GM12892 (cell line): ENCODE measurements at regions not wholly inside any gene's neighbourhood (a gene's known extent, or its start where the extent isn't known, plus 50 kb on each side); places are given as distances from the start of the nearest gene placed in this dataset.

Experiments
- DNase-seq: peaks from one replicate; pipeline ENCODE4 v3.0.0; 2011; ENCODE audit not compliant: insufficient read length
- FAIRE-seq: peaks from 2 replicates; lab custom pipeline; 2011; peaks lifted over from hg19 to GRCh38; lab: Jason Lieb, UNC
- POLR2A ChIP-seq: IDR thresholded peaks from 2 replicates; pipeline ENCODE4 v1.6.1; 2011; ENCODE audit warnings: low read depth, low read length, control low read depth
- POLR2AphosphoS5 ChIP-seq: IDR thresholded peaks from 2 replicates; pipeline ENCODE4 v1.6.1; 2011; ENCODE audit warnings: low read depth, low read length, control low read depth
- TAF1 ChIP-seq: IDR thresholded peaks from 2 replicates; pipeline ENCODE4 v1.6.1; 2011; ENCODE audit warnings: low read depth, mild to moderate bottlenecking, control low read depth, low read length, borderline replicate concordance

DNA sequence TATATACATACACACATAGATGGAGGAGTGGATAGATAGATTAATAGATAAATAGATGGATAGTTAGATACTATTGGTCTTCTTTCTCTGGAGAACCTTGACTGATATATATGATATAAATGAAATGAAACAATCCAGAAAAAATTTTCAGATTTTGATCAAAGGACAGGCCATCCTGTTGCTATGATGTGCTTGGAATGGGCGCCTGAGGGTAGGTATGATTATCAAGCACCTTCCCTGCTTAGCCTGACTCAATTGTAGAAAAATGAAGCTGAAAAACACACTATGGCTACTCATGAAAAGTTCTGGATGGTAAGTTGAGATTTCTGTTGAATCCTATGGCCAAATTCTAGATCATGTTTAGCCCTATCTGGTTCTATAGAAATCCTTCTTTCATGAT, 266.5 kb upstream of the KLF4 start:
- TF ChIP-seq POLR2A (no peak), POLR2AphosphoS5 (no peak), TAF1 (no peak)
- no peak for FAIRE-seq

DNA sequence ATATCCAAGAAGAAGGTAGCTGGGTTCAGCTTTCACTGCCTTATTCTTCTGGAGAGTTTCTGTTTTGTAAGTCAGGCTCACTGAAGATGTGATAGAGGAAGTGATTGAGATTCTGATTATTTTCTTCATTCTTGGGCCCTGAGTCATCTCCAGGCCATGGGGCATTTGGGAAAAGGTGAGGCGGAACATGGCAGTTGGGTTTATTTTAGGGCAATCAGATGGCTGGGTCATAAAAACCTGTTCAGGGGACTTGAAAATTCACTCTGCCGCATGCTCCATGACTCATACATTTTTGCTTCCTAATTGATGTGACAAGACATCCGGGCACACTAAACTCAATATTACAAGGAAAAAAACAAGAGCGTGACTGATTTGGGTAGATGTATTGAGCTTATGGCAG, 265.7 kb upstream of the KLF4 start:
- DNase-seq (no peak), FAIRE-seq (no peak)
- TF ChIP-seq TAF1 (no peak), POLR2A (no peak), POLR2AphosphoS5 (no peak)

More for the DNA sequence above, 266.5 kb upstream of the KLF4 start:
- DNase-seq, result no peak

GRCh38 chr9:107751567-107752210, 262.1 kb upstream of the KLF4 start:
- FAIRE-seq, result no peak
- TF ChIP-seq TAF1 (no peak), POLR2AphosphoS5 (no peak), POLR2A (no peak)

DNA sequence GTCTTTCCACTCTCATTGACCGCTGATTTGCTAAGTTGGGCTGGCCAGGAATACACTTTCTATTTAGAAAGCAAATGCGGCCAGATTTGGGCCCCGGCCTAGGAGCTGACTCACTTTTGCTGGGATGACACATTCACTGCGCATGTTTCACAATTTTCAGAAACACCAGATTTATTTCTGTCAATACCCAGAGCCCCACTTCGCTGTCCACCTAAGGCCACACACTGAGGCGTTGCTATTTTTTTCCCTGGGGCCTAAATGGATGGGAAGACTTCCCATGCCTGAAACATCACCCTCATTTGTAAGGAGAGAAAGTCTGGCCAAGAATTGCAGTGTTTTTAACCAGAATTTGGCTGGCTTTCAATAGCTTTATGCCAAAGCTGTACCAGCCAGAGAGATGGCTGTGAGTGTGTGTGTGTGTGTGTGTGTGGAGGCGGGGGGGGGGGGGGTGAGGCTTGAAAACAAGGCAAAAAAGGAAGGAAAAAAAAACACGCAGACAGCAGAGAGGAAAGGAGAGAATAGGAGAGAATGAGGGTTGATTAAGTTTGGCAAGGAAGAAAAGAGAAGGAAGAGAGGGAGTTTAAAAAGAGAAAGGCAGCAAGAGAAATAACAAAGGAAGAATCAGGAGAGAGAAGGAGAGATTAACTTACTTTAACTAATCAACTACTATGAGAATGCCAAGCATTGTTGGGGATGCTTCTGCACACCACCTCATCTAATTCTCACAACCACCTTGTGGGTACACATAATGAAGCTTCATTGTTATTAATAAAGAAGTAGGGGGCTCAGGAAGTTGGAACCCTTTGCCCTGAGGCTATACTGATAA, 261.4 kb upstream of the KLF4 start:
- DNase-seq (no peak), FAIRE-seq (no peak)
- TF ChIP-seq POLR2AphosphoS5 (no peak), TAF1 (no peak), POLR2A (no peak)

More at GRCh38 chr9:107751567-107752210, 262.1 kb upstream of the KLF4 start:
- no peak for DNase-seq

- FAIRE-seq (no peak), DNase-seq (no peak)
- TF ChIP-seq POLR2A, result no peak
- no peak for TF ChIP-seq TAF1
- TF ChIP-seq POLR2AphosphoS5, result no peak
Measured at GRCh38 chr9:107749787-107750444, 260.3 kb upstream of the KLF4 start.

GRCh38 chr9:107744873-107745272, 255.3 kb upstream of the KLF4 start:
- TF ChIP-seq TAF1 (no peak), POLR2AphosphoS5 (no peak), POLR2A (no peak)
- FAIRE-seq (no peak), DNase-seq (no peak)

DNA sequence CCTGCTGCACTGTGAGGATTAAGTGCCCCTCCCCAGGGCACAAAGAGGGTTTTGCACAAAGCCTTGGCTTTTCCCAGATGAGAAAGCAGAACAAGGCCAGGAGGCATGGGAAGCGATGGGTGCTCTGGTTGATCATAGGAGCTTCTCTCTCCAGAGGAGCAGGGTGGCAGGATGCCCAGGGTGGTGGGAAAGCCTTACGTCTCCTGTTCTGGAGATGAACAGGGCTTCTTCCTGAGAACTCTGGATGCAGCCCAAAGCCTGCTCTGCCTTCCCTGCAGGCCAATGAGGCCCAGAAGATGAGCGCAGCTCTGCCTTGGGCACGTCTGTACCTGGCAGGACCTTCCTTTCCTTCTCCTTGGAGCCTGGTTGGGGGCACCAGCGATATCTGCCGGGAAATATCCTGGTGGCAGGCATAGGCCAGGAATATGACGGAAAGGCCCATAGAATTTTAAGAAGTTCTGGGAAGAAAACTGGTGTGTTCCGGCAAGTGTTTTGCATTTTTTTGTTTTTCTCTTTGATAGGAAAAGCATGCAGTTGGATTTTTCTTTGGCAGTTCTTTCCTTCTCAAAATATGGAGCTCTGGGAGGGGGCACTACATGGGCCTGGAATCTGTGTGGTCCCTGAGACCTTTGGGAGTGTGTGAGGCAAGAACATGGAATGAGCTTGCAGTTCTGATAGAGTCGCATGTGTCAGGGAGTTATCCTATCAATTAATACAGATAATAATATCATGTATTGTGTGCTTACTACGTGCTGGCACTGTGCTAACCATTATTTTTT, 253.2 kb upstream of the KLF4 start:
- TF ChIP-seq TAF1, result no peak
- TF ChIP-seq POLR2A, result no peak
- TF ChIP-seq POLR2AphosphoS5, result no peak
- FAIRE-seq (no peak), DNase-seq (no peak)

GRCh38 chr9:107740088-107740980, 250.8 kb upstream of the KLF4 start:
- DNase-seq (no peak), FAIRE-seq (no peak)
- TF ChIP-seq POLR2A, result no peak
- TF ChIP-seq TAF1, result no peak
- no peak for TF ChIP-seq POLR2AphosphoS5

DNA sequence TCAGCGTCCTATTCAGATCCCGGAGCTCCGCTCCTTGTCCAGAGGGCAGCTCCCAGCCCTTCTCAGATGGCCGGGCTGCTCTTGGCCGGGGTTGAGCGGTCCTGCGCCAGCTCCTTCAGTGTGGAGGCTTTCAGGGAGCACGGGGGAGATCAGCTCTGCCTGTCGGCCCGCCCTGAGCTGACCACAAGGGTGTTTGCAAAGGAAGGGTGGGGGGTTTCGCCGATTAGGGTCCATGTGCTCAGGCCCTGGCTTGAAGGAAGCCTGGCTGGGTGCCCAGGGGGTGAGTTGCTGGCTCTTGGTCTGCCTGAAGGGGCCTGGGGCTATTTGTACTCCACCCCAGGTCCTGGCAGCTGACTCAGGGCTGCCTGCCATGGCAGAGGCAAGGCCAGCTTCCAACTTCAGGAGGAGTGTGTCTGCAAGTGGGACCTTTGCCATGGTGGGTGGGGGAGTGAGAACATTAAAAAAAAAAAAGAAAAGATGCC, 250.1 kb upstream of the KLF4 start:
- DNase-seq (no peak), FAIRE-seq (no peak)
- TF ChIP-seq TAF1, result no peak
- TF ChIP-seq POLR2A, result no peak
- TF ChIP-seq POLR2AphosphoS5, result no peak

- no peak for TF ChIP-seq POLR2A
- TF ChIP-seq TAF1, result no peak
- TF ChIP-seq POLR2AphosphoS5, result no peak
- DNase-seq (no peak), FAIRE-seq (no peak)
Measured at GRCh38 chr9:107738789-107739188, 249.2 kb upstream of the KLF4 start.
